H1 (cell line): ENCODE measurements at regions not wholly inside any gene's neighbourhood (a gene's known extent, or its start where the extent isn't known, plus 50 kb on each side); places are given as distances from the start of the nearest gene placed in this dataset.

ENCODE experiments used
- CTCF ChIA-PET: fragments of 300-600 bp; sonication (Branson Sonifier 250); formaldehyde crosslinking; loops from one replicate; lab custom pipeline; 2021; ENCODE audit not compliant: partially characterized antibody; lab: Charles Lee
- POLR2A ChIA-PET: fragments of 300-600 bp; sonication (Branson Sonifier 250); formaldehyde crosslinking; loops from one replicate; lab custom pipeline; 2021; ENCODE audit warnings: inconsistent platforms; ENCODE audit not compliant: partially characterized antibody; lab: Charles Lee
- DNase-seq, 2 experiments: peaks; one replicate each; pipeline versions ENCODE4 v3.0.0 to v3.0.0-alpha.2; 2010 to 2022; ENCODE audit warnings: low spot score in 2 of 2, low read depth in 1 of 2, mixed read lengths in 1 of 2
- FAIRE-seq: peaks from 2 replicates; lab custom pipeline; 2011; peaks lifted over from hg19 to GRCh38; lab: Jason Lieb, UNC
- H2AFZ ChIP-seq: 2 replicates; pipeline ENCODE4 v1.8.1; 2012; ENCODE audit warnings: low read length, inconsistent platforms
- H2AK5ac ChIP-seq: 2 replicates; pipeline ENCODE4 v1.6.1; 2013; ENCODE audit warnings: low read depth, low read length
- H2BK120ac ChIP-seq: replicated peaks from 2 replicates; pipeline ENCODE3; 2013; ENCODE audit warnings: low read depth, low read length, inconsistent platforms
- H2BK12ac ChIP-seq: 2 replicates; pipeline ENCODE4 v1.6.1; 2013; ENCODE audit warnings: low read depth, low read length
- H2BK15ac ChIP-seq: 2 replicates; pipeline ENCODE4 v1.6.1; 2013; ENCODE audit warnings: low read length
- H2BK20ac ChIP-seq: 2 replicates; pipeline ENCODE4 v1.6.1; 2013; ENCODE audit warnings: low read length
- H2BK5ac ChIP-seq: 2 replicates; pipeline ENCODE4 v1.6.1; 2013; ENCODE audit warnings: low read depth, low read length
- H3K14ac ChIP-seq: 2 replicates; pipeline ENCODE4 v1.6.1; 2013; ENCODE audit warnings: inconsistent platforms; ENCODE audit not compliant: insufficient read length
- H3K18ac ChIP-seq: 2 replicates; pipeline ENCODE4 v1.6.1; 2013; ENCODE audit warnings: low read length; ENCODE audit errors: extremely low read depth
- H3K23ac ChIP-seq: 2 replicates; pipeline ENCODE4 v1.6.1; 2013; ENCODE audit warnings: inconsistent platforms; ENCODE audit not compliant: insufficient read length
- H3K23me2 ChIP-seq: 2 replicates; pipeline ENCODE4 v1.6.1; 2013; ENCODE audit warnings: low read depth, low read length
- H3K27ac ChIP-seq: 2 replicates; pipeline ENCODE4 v1.6.1; 2011; ENCODE audit warnings: low read depth, low read length, inconsistent platforms
- H3K27me3 ChIP-seq, 4 experiments: replicated peaks in 1 of 4; 1 replicate in 1 of 4; 2 replicates in 3 of 4; pipeline versions ENCODE4 v1.6.1 to v1.8.1; 2011 to 2013; ENCODE audit warnings: low read length in 3 of 4, mild to moderate bottlenecking in 3 of 4, inconsistent platforms in 2 of 4, mixed read lengths in 2 of 4, moderate library complexity in 1 of 4; ENCODE audit not compliant: control insufficient read depth in 3 of 4, insufficient read depth in 3 of 4; ENCODE audit errors: extremely low read depth in 1 of 4
- H3K36me3 ChIP-seq, 4 experiments: 2 replicates each; pipeline versions ENCODE4 v1.6.1 to v1.8.1; 2011 to 2013; ENCODE audit warnings: mild to moderate bottlenecking in 4 of 4, low read length in 3 of 4, moderate library complexity in 2 of 4, control low read depth in 1 of 4, inconsistent platforms in 1 of 4; ENCODE audit not compliant: insufficient read depth in 4 of 4, control insufficient read depth in 2 of 4
- H3K4ac ChIP-seq: replicated peaks from 2 replicates; pipeline ENCODE3; 2013; ENCODE audit warnings: low read length, low read depth, mixed read lengths, inconsistent platforms; ENCODE audit not compliant: insufficient read length
- H3K4me1 ChIP-seq, 4 experiments: replicated peaks in 1 of 4; 1 replicate in 1 of 4; 2 replicates in 3 of 4; pipeline versions ENCODE4 v1.6.1 to v1.8.1; 2011 to 2013; ENCODE audit warnings: low read length in 3 of 4, inconsistent platforms in 2 of 4, mixed read lengths in 1 of 4; ENCODE audit not compliant: insufficient read depth in 4 of 4, control insufficient read depth in 3 of 4
- H3K4me2 ChIP-seq, 2 experiments: 2 replicates each; pipeline versions ENCODE4 v1.6.1 to v1.8.1; 2011 to 2013; ENCODE audit warnings: low read depth in 2 of 2, low read length in 2 of 2, control low read depth in 1 of 2, inconsistent platforms in 1 of 2, mild to moderate bottlenecking in 1 of 2; ENCODE audit not compliant: insufficient read depth in 1 of 2
- H3K4me3 ChIP-seq, 4 experiments: fragments of 200-600, 300-600 bp in 1 of 4; sonication (generic), shearing (Covaris generic), sonication (Bioruptor Twin) in 1 of 4; 2 replicates each; pipeline versions ENCODE4 v1.5.1 to v1.8.1; 2011 to 2016; ENCODE audit warnings: low read length in 4 of 4, low read depth in 3 of 4, control low read depth in 2 of 4, inconsistent platforms in 2 of 4, mild to moderate bottlenecking in 2 of 4, mixed read lengths in 1 of 4, moderate library complexity in 1 of 4; ENCODE audit not compliant: insufficient read depth in 2 of 4; ENCODE audit errors: extremely low read depth in 1 of 4
- H3K56ac ChIP-seq: replicated peaks from 2 replicates; pipeline ENCODE3; 2013; ENCODE audit warnings: low read depth, mild to moderate bottlenecking, mixed read lengths, low read length, inconsistent platforms; ENCODE audit not compliant: insufficient read length
- H3K79me1 ChIP-seq: 2 replicates; pipeline ENCODE4 v1.6.1; 2013; ENCODE audit warnings: low read depth, low read length, control low read depth
- H3K79me2 ChIP-seq, 2 experiments: 2 replicates each; pipeline versions ENCODE4 v1.6.1 to v1.8.1; 2012 to 2013; ENCODE audit warnings: low read length in 2 of 2, mild to moderate bottlenecking in 2 of 2, inconsistent platforms in 1 of 2; ENCODE audit not compliant: insufficient read depth in 2 of 2, control insufficient read depth in 1 of 2
- H3K9ac ChIP-seq, 4 experiments: replicated peaks in 1 of 4; 1 replicate in 1 of 4; 2 replicates in 3 of 4; pipeline versions ENCODE4 v1.6.1 to v1.8.1; 2011 to 2013; ENCODE audit warnings: low read depth in 3 of 4, low read length in 3 of 4, control low read depth in 2 of 4, mild to moderate bottlenecking in 2 of 4, moderate library complexity in 2 of 4, inconsistent platforms in 1 of 4; ENCODE audit errors: extremely low read depth in 1 of 4
- H3K9me3 ChIP-seq, 2 experiments: 2 replicates each; pipeline versions ENCODE4 v1.6.1 to v1.8.1; 2012 to 2013; ENCODE audit warnings: mild to moderate bottlenecking in 2 of 2, moderate library complexity in 2 of 2, control low read depth in 1 of 2, inconsistent platforms in 1 of 2, low read depth in 1 of 2, low read length in 1 of 2, mixed read lengths in 1 of 2; ENCODE audit not compliant: insufficient read depth in 2 of 2
- H4K20me1 ChIP-seq, 2 experiments: replicated peaks in 1 of 2; 2 replicates each; pipeline versions ENCODE3 to v1.8.1; 2011 to 2013; ENCODE audit warnings: inconsistent platforms in 2 of 2, low read length in 2 of 2, mild to moderate bottlenecking in 1 of 2; ENCODE audit not compliant: insufficient read depth in 2 of 2, control insufficient read depth in 1 of 2
- H4K5ac ChIP-seq: 2 replicates; pipeline ENCODE4 v1.6.1; 2013; ENCODE audit warnings: low read length, low read depth, mixed read lengths, inconsistent platforms; ENCODE audit not compliant: insufficient read length
- H4K8ac ChIP-seq: 2 replicates; pipeline ENCODE4 v1.8.0; 2013; ENCODE audit warnings: mild to moderate bottlenecking, moderate library complexity, low read length, inconsistent platforms; ENCODE audit not compliant: insufficient read depth; ENCODE audit errors: extremely low read depth
- H4K91ac ChIP-seq: replicated peaks from 2 replicates; pipeline ENCODE3; 2013; ENCODE audit warnings: low read length, mixed read lengths, inconsistent platforms; ENCODE audit not compliant: insufficient read length
- CEBPB ChIP-seq: IDR thresholded peaks from 2 replicates; pipeline ENCODE4 v1.6.1; 2012; ENCODE audit warnings: low read depth, low read length
- GABPA ChIP-seq: IDR thresholded peaks from 2 replicates; pipeline ENCODE4 v1.6.1; 2011; ENCODE audit warnings: mild to moderate bottlenecking, low read length, moderate library complexity, borderline replicate concordance; ENCODE audit not compliant: insufficient read depth
- KDM1A ChIP-seq: fragments of 200-600, 300-600 bp; sonication (generic); IDR thresholded peaks from 2 replicates; pipeline ENCODE4 v1.7.1; 2016; ENCODE audit warnings: mild to moderate bottlenecking, low read length, borderline replicate concordance
- MAFK ChIP-seq: IDR thresholded peaks from 2 replicates; pipeline ENCODE4 v1.6.1; 2012; ENCODE audit warnings: low read depth, mild to moderate bottlenecking, improper control_type of control experiment, low read length
- NANOG ChIP-seq: IDR thresholded peaks from 2 replicates; pipeline ENCODE4 v1.6.1; 2011; ENCODE audit warnings: low read length, low read depth, mild to moderate bottlenecking, inconsistent platforms; ENCODE audit not compliant: insufficient read depth, poor library complexity, severe bottlenecking
- SAP30 ChIP-seq: fragments of 300-600 bp; sonication (generic); IDR thresholded peaks from 2 replicates; pipeline ENCODE4 v1.7.1; 2012; ENCODE audit warnings: low read length, moderate library complexity, mild to moderate bottlenecking, inconsistent platforms; ENCODE audit not compliant: insufficient read depth, insufficient replicate concordance
- SP1 ChIP-seq: IDR thresholded peaks from 2 replicates; pipeline ENCODE4 v1.6.1; 2011; ENCODE audit warnings: low read depth, low read length
- SP4 ChIP-seq: IDR thresholded peaks from 2 replicates; pipeline ENCODE4 v1.6.1; 2012; ENCODE audit warnings: low read length, inconsistent platforms
- TEAD4 ChIP-seq: IDR thresholded peaks from 2 replicates; pipeline ENCODE4 v1.6.1; 2012; ENCODE audit warnings: low read depth, low read length, inconsistent platforms, mixed read lengths
- WGBS, 2 experiments: shearing (Covaris generic) in 1 of 2; methylation state at CpG; one replicate each; pipeline versions ENCODE4 v1.1.6 to v1.1.7; 2013 to 2015; ENCODE audit warnings: low lambda C conversion rate in 2 of 2, mixed read lengths in 2 of 2, inconsistent platforms in 1 of 2, low coverage in 1 of 2, missing lambda C conversion rate in 1 of 2; ENCODE audit not compliant: insufficient replicate concordance in 2 of 2, insufficient coverage in 1 of 2, insufficient read length in 1 of 2; ENCODE audit errors: extremely low coverage in 1 of 2, missing lambda C conversion rate in 1 of 2; 5-methylcytosine and 5-hydroxymethylcytosine counted together
- TF ChIP-seq, protein P1 (sequence below), 3 experiments: IDR thresholded peaks; 1 replicate in 2 of 3; 2 replicates in 1 of 3; pipeline versions ENCODE4 v1.5.1 to v1.6.1; 2011; ENCODE audit warnings: low read length in 3 of 3, mild to moderate bottlenecking in 3 of 3, inconsistent platforms in 2 of 3, low read depth in 1 of 3, moderate library complexity in 1 of 3; ENCODE audit not compliant: insufficient read depth in 1 of 3; ENCODE audit errors: control extremely low read depth in 1 of 3
- TF ChIP-seq, protein P2 (sequence below): IDR thresholded peaks from 2 replicates; pipeline ENCODE4 v1.6.1; 2011; ENCODE audit warnings: low read depth, mild to moderate bottlenecking, low read length; ENCODE audit not compliant: insufficient read depth

DNA sequence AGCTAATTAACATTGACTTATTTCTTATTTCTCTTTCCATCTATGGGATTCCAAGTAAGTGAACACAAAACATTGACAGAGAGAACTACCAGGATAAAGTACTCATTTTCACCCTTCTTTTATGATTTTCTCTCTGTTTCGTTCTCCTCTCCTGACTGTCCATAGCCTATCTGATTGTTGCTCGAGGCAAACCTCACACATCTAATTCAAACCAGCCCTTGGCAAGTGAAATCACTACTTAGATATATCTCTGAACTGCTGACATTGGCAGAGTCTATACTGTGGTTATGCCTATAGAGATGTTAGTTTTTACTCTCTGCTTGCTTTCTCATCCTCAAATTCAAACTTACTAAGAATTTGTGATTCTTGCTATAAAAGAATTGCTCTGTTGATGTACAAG lies 248.8 kb downstream of the ISL1 start:
- Histone ChIP-seq H3K79me2 (no peaks in the 10 kb centered on the region), H2AK5ac (no peak overlapping the region), H2BK20ac (no peak overlapping the region), H3K4ac (no peak overlapping the region), H4K5ac (no peak overlapping the region), H3K23me2 (no peaks in the 10 kb centered on the region), H3K9me3 (peaks cover 6 to 9% of the 10 kb centered on the region in 2 experiments; a peak in 3 of 4 replicates), H3K79me1 (no peaks in the 10 kb centered on the region), H3K36me3 (no peaks in the 10 kb centered on the region; a peak in 1 of 8 replicates), H2BK12ac (no peak overlapping the region), H3K56ac (no peak overlapping the region), H3K18ac (no peak overlapping the region), H3K9ac (no peak overlapping the region), H3K4me1 (no peaks in the 10 kb centered on the region), H3K14ac (no peak overlapping the region), H3K27me3 (no peaks in the 10 kb centered on the region), H4K8ac (no peak overlapping the region), H2BK5ac (no peak overlapping the region), H4K20me1 (no peaks in the 10 kb centered on the region), H2BK120ac (no peak overlapping the region), H3K4me3 (no peak overlapping the region), H3K4me2 (no peak overlapping the region), H2AFZ (no peak overlapping the region), H3K27ac (no peak overlapping the region), H4K91ac (no peak overlapping the region), H2BK15ac (no peak overlapping the region), H3K23ac (no peak overlapping the region)
- DNase-seq (no peak), FAIRE-seq (no peak)
- ChIA-PET POLR2A (no interaction called here), CTCF (no interaction called here)
- WGBS, 2 experiments, result 77% methylated on average over 2 of the region's 2 CpGs; no CpG with 5 or more reads in 1 of the 2 experiments
- TF ChIP-seq MAFK (no peak), SP1 (no peak), KDM1A (no peak), SP4 (no peak), TEAD4 (no peak), NANOG (no peak), SAP30 (no peak), CEBPB (no peak), GABPA (no peak)
- TF ChIP-seq, protein P1, sequence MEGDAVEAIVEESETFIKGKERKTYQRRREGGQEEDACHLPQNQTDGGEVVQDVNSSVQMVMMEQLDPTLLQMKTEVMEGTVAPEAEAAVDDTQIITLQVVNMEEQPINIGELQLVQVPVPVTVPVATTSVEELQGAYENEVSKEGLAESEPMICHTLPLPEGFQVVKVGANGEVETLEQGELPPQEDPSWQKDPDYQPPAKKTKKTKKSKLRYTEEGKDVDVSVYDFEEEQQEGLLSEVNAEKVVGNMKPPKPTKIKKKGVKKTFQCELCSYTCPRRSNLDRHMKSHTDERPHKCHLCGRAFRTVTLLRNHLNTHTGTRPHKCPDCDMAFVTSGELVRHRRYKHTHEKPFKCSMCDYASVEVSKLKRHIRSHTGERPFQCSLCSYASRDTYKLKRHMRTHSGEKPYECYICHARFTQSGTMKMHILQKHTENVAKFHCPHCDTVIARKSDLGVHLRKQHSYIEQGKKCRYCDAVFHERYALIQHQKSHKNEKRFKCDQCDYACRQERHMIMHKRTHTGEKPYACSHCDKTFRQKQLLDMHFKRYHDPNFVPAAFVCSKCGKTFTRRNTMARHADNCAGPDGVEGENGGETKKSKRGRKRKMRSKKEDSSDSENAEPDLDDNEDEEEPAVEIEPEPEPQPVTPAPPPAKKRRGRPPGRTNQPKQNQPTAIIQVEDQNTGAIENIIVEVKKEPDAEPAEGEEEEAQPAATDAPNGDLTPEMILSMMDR (IDR thresholded peaks at IDR 0.05; ENCODE audit: control extremely low read depth in 1 of 3, insufficient read depth in 1 of 3, low read depth in 1 of 3, low read length in 3 of 3), result no peak
- TF ChIP-seq, protein P2, sequence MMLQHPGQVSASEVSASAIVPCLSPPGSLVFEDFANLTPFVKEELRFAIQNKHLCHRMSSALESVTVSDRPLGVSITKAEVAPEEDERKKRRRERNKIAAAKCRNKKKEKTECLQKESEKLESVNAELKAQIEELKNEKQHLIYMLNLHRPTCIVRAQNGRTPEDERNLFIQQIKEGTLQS, result no peak
